Right cardiac atrium (tissue), 5 donors: ENCODE measurements at regions not wholly inside any gene's neighbourhood (a gene's known extent, or its start where the extent isn't known, plus 50 kb on each side); places are given as distances from the start of the nearest gene placed in this dataset.

Experiments
- ATAC-seq, 2 donors: fragments of 200-7000 bp; cut with Tn5 transposase; one replicate each; pipeline versions ENCODE4 v1.8.0 to v1.9.1; 2020; ENCODE audit warnings: moderate library complexity in 2 of 2, mild to moderate bottlenecking in 1 of 2
- DNase-seq, 3 donors: peaks; one replicate each; pipeline ENCODE4 v3.0.0-alpha.2; 2020
- H3K27ac ChIP-seq: one replicate; pipeline ENCODE4 v1.5.1; 2013; ENCODE audit warnings: mild to moderate bottlenecking, low read length, control low read depth, moderate library complexity
- H3K27me3 ChIP-seq: one replicate; pipeline ENCODE4 v1.6.1; 2013; ENCODE audit not compliant: control insufficient read depth, insufficient read depth
- H3K4me1 ChIP-seq: one replicate; pipeline ENCODE4 v1.6.1; 2013; ENCODE audit warnings: low read length; ENCODE audit not compliant: control insufficient read depth, insufficient read depth
- H3K4me3 ChIP-seq: one replicate; pipeline ENCODE4 v1.5.1; 2013; ENCODE audit warnings: low read length, control low read depth
- H3K9me3 ChIP-seq: one replicate; pipeline ENCODE4 v1.6.1; 2013; ENCODE audit warnings: low read length; ENCODE audit not compliant: control insufficient read depth
- WGBS: extraction: QIAGEN DNeasy Blood & Tissue Kit; methylation state at CpG from one replicate; pipeline ENCODE4 v1.1.7; 2013; 5-methylcytosine and 5-hydroxymethylcytosine counted together
- intact Hi-C, 4 donors: fragments of 100-400 bp; cut with DNase I; formaldehyde crosslinking; loops; one replicate each; pipeline versions ENCODE4 v1.11.0 to v1.14.0; 2022 to 2023
- donor health status: healthy with polysubstance abuse.
- donor health status: DM: no; HTN: yes; CAD: no.
- donor health status: DM: no; HTN: no; CAD: no.
- donor health status: DM: no; HTN: yes; CAD: no; lungs with severe emphysema.
- donor health status: DM: yes; HTN: yes; CAD: no.

DNA sequence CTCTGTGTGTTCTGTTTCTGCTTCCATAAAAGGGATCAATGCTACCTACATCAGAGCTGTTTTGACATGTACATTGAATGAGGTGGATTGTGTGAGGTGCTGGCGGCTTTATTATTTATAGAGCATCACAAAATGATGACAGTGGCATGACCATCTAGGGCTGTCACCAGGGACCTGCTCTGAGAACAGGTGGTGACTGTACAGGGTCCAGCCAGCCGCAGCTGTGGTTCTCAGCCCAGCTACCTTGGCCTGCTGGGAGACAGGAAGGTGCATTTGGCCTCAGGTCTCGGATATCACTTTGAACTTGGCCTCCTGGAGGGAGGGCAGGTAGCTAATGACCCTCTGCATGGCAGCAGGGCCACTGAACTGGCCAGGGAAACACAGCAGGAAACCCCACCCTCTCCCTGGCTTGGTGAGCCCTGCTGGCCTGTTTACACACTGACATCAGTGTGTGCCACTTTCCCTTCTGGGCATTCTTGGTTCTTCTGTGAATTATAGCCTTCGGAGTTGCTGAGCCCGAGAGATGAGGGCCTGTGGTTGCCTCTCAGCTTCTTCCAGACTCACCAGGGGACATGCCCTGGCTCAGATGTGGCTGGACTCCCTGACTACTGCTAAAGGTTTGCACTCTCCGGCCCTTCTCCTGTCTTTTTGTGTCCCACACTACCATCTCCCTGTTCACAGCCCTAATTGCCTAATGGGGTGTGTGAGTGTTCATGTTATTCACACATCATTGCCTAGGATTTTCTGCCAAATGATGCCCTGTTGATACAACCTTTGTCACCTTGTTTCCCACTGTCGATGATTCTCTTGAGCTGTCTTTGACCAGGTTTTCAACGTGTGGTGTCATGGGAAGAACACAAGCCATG lies 109.2 kb upstream of the RAB12 start:
- Histone ChIP-seq H3K4me1 (no peaks in the 10 kb centered on the region), H3K4me3 (no peak overlapping the region), H3K27ac (no peak overlapping the region), H3K9me3 (no peaks in the 10 kb centered on the region), H3K27me3 (no peaks in the 10 kb centered on the region)
- ATAC-seq: peak in 1 of 2 donors; percentile 41
- intact Hi-C loops: no loop called here
- no peak for DNase-seq
- 79% methylated on average over 8 of the region's 8 CpGs for WGBS

DNA sequence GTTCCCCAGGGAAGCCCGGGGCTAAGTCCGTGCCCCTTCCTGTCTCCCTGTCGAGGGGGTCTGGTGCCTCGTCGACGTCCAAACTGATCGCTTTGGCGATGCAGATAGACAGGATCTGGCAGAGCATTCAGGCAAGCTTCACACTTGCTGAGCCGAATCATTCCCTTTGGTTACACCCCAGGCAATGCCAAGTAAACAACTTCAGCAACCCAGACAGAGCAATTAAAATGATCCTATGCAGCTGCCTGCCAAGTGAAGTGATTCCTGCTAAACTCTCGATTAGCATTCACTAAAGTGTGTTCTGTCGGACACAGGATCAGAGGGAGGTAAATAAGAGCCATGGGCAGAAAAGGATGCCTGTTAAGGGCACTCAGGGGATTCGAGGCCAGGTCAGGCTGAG lies 108.2 kb upstream of the RAB12 start:
- WGBS: 30% methylated on average over 12 of the region's 12 CpGs
- DNase-seq (no peak), ATAC-seq (no peak)
- intact Hi-C loops: no loop called here
- H3K27me3 ChIP-seq: no peaks in the 10 kb centered on the region
- no peak overlapping the region for H3K4me3 ChIP-seq
- no peaks in the 10 kb centered on the region for H3K9me3 ChIP-seq
- H3K27ac ChIP-seq: no peak overlapping the region
- H3K4me1 ChIP-seq: no peaks in the 10 kb centered on the region

DNA sequence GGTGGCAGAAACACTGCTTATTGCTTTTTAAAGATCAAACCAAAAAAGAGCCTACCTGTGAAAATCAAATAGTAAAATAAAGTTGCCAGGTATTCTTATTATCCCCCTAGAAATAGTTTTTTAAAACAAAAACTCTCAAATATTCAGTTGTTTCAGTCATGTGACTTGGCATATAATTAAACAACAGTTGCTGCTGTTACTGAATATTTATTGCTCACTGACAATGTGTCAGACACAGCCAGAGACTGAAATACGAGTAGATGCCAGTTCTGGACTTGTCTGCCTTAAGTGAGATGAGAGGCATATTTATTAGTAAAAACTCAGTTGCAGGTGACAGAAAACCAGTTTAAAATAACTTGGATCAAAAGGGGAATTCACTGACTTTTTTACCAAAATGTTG lies 106.0 kb upstream of the RAB12 start:
- ATAC-seq (no peak), DNase-seq (no peak)
- no peaks in the 10 kb centered on the region for H3K4me1 ChIP-seq
- no peak overlapping the region for H3K4me3 ChIP-seq
- no peaks in the 10 kb centered on the region for H3K9me3 ChIP-seq
- no peak overlapping the region for H3K27ac ChIP-seq
- 59% methylated on average over 1 of the region's 1 CpG for WGBS
- intact Hi-C loops: no loop called here
- H3K27me3 ChIP-seq: no peaks in the 10 kb centered on the region

DNA sequence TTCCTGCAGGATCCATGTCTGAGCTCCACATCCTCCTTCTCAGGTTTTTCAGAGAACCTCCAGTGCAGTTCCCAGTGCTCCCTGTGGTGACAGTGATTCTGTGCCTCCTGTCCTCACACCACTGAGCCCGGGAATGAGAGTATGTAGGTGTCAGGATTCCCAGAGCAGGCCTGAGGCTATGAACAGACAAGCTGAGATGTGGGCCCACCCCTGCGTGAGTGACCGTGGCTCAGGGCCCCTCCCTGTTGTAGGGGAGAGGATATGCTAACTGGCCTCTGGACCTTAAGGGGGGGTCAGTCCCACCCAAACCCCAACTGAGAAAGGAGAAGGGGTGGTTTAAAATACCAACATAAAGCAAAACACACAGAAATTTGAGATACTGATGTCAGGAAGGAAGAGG lies 104.8 kb upstream of the RAB12 start:
- DNase-seq (no peak), ATAC-seq (no peak)
- Histone ChIP-seq H3K9me3 (no peaks in the 10 kb centered on the region), H3K4me3 (no peak overlapping the region), H3K27ac (no peak overlapping the region), H3K4me1 (no peaks in the 10 kb centered on the region), H3K27me3 (no peaks in the 10 kb centered on the region)
- intact Hi-C loops: no loop called here
- WGBS: 82% methylated on average over 3 of the region's 3 CpGs

DNA sequence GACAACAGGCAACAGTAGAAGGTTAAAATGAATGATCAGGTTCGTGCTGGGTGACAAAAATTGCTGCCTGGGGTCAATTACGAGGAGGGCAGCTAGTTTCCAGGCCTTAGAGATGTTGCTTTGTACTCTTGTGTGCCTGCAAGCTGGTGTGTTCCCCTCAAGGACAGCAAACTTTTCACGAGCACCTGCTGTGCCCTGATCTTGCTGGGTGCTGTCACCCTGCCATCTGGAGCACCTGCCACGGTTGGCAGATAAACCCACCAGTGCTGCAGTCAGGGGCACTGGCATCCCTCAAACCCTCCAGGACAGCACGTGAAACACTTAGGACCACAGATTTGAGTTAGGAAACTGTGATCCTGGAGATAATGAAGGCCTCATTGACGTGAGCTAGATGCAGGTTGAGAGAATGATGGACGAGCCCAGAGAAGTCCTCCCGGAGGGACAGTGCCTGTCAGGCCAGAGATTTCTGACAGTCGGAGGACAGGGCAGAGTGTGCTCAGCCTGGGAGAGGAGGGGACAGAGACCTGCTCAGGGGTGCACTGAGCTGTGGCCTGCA lies 104.3 kb upstream of the RAB12 start:
- ATAC-seq (no peak), DNase-seq (no peak)
- intact Hi-C loops: no loop called here
- no peaks in the 10 kb centered on the region for H3K9me3 ChIP-seq
- H3K4me1 ChIP-seq: no peaks in the 10 kb centered on the region
- no peak overlapping the region for H3K27ac ChIP-seq
- no peaks in the 10 kb centered on the region for H3K27me3 ChIP-seq
- WGBS: 73% methylated on average over 9 of the region's 9 CpGs
- H3K4me3 ChIP-seq: no peak overlapping the region

DNA sequence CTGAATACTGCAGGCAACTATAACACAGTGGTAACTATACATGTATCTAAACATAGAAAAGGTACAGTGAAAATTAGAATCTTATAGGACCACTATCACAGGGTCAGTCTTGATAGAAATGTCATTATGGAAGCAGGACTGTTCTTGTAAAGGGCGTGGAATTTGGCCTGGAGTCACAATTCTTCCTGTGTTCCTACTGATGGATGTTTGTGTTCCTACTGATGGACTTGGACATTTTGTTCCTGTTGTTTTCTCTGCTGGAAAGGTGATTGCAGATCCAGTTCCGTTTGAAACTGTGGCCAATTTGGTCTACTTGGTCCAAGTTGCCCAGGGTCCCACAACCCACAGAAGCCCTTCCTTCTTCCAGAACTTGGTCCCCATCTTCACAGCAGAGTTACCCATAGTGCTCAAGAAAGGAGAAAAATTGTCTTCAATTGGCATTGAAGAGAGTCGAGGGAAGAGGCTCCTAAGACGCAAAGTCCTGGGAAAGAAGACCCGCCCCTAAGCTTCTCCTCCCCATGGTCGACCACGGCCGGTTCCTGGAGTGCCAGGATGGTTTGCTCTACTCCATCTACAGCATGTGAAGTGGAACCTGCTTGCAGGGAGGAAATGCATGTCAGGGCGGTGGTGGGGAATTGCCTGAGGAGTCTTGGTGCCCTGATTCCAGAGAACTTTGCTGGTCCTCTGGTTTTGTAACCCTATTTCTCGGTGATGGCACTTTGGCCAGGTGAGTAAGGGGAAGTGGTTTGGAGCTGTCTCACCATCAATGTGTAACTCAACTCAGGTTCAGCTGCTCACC lies 102.8 kb upstream of the RAB12 start:
- no peak overlapping the region for H3K4me3 ChIP-seq
- no peak overlapping the region for H3K27ac ChIP-seq
- no peaks in the 10 kb centered on the region for H3K27me3 ChIP-seq
- no peaks in the 10 kb centered on the region for H3K4me1 ChIP-seq
- ATAC-seq (no peak), DNase-seq (no peak)
- 89% methylated on average over 10 of the region's 10 CpGs for WGBS
- intact Hi-C loops: no loop called here
- H3K9me3 ChIP-seq: no peaks in the 10 kb centered on the region

DNA sequence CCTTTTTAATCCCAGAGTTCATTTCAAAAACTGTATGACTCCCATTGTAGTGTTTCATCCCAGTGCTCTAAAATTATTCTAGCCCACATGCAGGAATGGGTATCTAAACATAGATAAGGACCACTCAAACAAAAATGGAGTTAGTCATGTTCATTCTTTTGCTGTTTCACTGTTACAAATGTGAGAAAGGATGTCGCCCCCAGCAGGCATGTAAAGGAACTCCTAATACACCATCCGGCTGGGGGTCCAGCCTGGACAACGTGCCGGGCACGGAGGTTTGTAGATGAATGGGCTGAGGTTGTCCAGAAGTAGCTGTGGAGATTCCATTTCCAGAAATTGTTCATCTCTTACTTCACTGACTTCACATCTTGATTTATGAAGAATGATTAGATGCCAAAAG lies 101.9 kb upstream of the RAB12 start:
- WGBS: 12% methylated on average over 5 of the region's 5 CpGs
- H3K9me3 ChIP-seq: no peaks in the 10 kb centered on the region
- DNase-seq: no peak

DNA sequence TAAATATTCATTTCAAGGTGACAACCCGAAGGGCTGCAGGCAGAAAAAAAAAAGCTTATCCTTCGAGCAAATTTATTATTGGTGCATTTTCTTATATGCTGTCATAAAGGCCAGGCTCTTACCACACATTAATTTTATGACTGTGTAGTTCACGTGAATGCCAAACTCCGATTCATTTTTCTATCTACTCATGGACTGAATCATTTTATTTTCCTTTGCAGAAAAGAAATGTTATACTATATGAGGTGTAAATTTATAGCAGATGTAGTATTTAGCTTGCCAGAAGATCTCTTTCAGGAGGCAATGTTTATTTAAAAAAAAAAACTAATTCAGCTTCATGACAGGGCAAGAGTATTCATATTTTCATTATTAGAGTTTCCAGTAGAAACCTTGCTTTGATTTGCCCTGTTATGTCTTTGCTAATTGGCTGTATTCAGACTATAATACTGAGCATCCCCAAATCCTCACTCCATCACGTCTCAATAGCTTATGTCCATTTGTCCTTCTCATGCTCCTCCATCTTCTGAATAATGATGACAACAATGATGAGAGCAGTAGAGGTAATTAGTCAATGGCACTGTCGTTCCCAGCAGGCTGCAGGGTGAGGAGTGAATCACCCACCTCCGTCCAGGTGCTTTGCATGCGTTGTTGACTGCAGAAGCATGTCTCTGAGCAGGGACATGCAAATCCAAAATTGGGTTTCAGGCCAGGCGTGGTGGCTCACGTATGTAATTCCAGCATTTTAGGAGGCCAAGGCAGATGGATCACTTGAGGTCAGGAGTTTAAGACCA lies 101.1 kb upstream of the RAB12 start:
- ATAC-seq (no peak), DNase-seq (no peak)
- intact Hi-C loops: no loop called here
- no peaks in the 10 kb centered on the region for H3K9me3 ChIP-seq
- H3K4me1 ChIP-seq: no peaks in the 10 kb centered on the region
- no peak overlapping the region for H3K27ac ChIP-seq
- WGBS: 74% methylated on average over 10 of the region's 10 CpGs
- H3K4me3 ChIP-seq: no peak overlapping the region
- no peaks in the 10 kb centered on the region for H3K27me3 ChIP-seq

More for the DNA sequence above, 101.9 kb upstream of the RAB12 start:
- H3K4me3 ChIP-seq: no peak overlapping the region
- intact Hi-C loops: no loop called here
- H3K27ac ChIP-seq: no peak overlapping the region
- no peaks in the 10 kb centered on the region for H3K27me3 ChIP-seq
- ATAC-seq: no peak
- no peaks in the 10 kb centered on the region for H3K4me1 ChIP-seq

DNA sequence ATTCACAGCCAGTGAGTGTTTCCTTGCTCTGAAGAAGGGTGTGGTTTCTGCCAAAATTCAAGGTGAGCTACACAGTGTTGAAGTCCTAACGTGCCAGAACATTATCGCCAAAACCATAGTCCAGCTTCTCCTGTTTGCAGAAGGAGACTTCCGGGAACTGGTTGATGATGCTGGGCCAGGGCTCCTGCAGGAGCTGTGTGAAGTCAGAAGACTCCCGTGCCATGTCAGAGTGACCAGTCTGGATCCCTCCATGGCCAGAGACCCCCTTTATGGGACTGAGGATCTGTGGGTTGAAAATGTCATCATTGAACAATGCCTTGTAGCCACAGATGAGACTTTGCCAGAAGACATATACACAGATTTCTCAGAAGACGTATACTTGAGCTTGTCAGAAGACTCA lies 96.0 kb upstream of the RAB12 start:
- intact Hi-C loops: no loop called here
- Histone ChIP-seq H3K9me3 (no peaks in the 10 kb centered on the region), H3K4me1 (no peaks in the 10 kb centered on the region), H3K4me3 (no peak overlapping the region), H3K27me3 (no peaks in the 10 kb centered on the region), H3K27ac (no peak overlapping the region)
- 93% methylated on average over 5 of the region's 5 CpGs for WGBS
- no peak for ATAC-seq
- DNase-seq: no peak

DNA sequence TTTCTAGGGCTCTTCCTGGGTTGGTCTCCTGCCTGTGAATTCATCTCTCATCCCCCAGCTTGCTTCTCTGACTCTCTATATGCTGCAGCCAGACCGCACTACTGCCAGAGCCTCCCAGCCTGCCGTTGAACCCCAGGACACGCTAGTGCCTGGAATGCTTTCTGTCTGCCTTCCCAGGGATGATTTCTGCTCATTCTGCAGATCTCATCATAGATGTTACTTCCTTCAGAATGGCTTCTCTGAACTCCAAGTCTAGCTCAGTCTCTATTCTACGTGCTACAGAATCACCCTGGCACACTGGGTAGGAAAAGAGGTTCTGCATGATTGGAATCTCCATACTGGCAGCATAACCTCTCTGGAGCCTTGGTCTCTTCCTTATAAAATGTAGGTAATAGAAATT lies 94.8 kb upstream of the RAB12 start:
- no peak for ATAC-seq
- Histone ChIP-seq H3K27ac (no peak overlapping the region), H3K9me3 (no peaks in the 10 kb centered on the region), H3K4me3 (no peak overlapping the region), H3K27me3 (no peaks in the 10 kb centered on the region), H3K4me1 (no peaks in the 10 kb centered on the region)
- DNase-seq: no peak
- intact Hi-C loops: no loop called here
- 90% methylated on average over 4 of the region's 4 CpGs for WGBS
